Tibial nerve (tissue), 3 donors: ENCODE measurements at regions not wholly inside any gene's neighbourhood (a gene's known extent, or its start where the extent isn't known, plus 50 kb on each side); places are given as distances from the start of the nearest gene placed in this dataset.

Experiments
- POLR2A ChIP-seq, 2 donors: fragments of 450-650 bp; IDR thresholded peaks; one replicate each; pipeline ENCODE4 v1.6.1; 2017; ENCODE audit warnings: antibody characterized with exemption in 2 of 2, mild to moderate bottlenecking in 2 of 2, moderate library complexity in 2 of 2
- TF ChIP-seq, protein P1 (sequence below), 5 experiments: fragments of 200-600 bp in 3 of 5; fragments of 450-650 bp in 2 of 5; sonication (generic) in 3 of 5; IDR thresholded peaks; one replicate each; pipeline ENCODE4 v1.5.1; 2016 to 2019; ENCODE audit warnings: antibody characterized with exemption in 5 of 5, mild to moderate bottlenecking in 3 of 5, moderate library complexity in 2 of 5

DNA sequence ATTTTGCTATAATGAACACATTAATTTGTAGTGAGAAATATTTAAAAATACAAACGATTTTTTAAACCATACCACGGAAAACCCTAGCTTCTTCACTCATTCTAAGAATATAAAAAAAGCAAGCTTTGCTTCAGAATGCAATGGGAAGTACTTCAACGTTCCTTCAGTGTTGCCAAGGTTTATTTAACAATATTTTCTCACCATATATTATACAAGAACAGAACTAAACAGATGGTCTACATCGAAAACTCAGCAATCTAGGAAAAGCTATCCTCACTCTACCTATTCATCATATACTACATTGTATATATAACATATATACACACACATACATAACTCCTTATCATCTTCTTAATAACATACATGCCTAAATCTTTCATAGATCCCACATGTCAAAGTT lies 1047.4 kb downstream of the IGSF11 start:
- TF ChIP-seq, protein P1, sequence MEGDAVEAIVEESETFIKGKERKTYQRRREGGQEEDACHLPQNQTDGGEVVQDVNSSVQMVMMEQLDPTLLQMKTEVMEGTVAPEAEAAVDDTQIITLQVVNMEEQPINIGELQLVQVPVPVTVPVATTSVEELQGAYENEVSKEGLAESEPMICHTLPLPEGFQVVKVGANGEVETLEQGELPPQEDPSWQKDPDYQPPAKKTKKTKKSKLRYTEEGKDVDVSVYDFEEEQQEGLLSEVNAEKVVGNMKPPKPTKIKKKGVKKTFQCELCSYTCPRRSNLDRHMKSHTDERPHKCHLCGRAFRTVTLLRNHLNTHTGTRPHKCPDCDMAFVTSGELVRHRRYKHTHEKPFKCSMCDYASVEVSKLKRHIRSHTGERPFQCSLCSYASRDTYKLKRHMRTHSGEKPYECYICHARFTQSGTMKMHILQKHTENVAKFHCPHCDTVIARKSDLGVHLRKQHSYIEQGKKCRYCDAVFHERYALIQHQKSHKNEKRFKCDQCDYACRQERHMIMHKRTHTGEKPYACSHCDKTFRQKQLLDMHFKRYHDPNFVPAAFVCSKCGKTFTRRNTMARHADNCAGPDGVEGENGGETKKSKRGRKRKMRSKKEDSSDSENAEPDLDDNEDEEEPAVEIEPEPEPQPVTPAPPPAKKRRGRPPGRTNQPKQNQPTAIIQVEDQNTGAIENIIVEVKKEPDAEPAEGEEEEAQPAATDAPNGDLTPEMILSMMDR (IDR thresholded peaks at IDR 0.05): no peak
- TF ChIP-seq POLR2A (IDR thresholded peaks at IDR 0.05): no peak
